GM12878 (cell line): ENCODE measurements at regions not wholly inside any gene's neighbourhood (a gene's known extent, or its start where the extent isn't known, plus 50 kb on each side); places are given as distances from the start of the nearest gene placed in this dataset.

ENCODE experiments used
- ATAC-seq: fragments of 200-7000 bp; cut with Tn5 transposase; 3 replicates; pipeline ENCODE4 v1.9.1; 2020; ENCODE audit warnings: mild to moderate bottlenecking, moderate library complexity
- BruUV-seq: library from RNA; stranded (reverse); fragments of 400-500 nt; replicated peaks from 2 replicates; lab custom pipeline; 2021; lab: Mats Ljungman, UMichigan
- CTCF ChIA-PET: fragments of 300-600 bp; sonication (Branson Sonifier 250); formaldehyde crosslinking; extraction: SDS; loops from one replicate; lab custom pipeline; 2021; ENCODE audit warnings: inconsistent platforms; lab: Yijun Ruan, JAX
- POLR2A ChIA-PET: fragments of 350-600 bp; formaldehyde crosslinking; extraction: SDS; loops from one replicate; lab custom pipeline; 2021; ENCODE audit warnings: inconsistent platforms; lab: Charles Lee
- RAD21 ChIA-PET: fragments of 300-600 bp; sonication (Branson Sonifier 250); formaldehyde crosslinking; loops from one replicate; lab custom pipeline; 2023; ENCODE audit warnings: antibody characterized with exemption; ENCODE audit not compliant: unreplicated experiment; lab: Charles Lee
- SMC1A ChIA-PET: fragments of 300-600 bp; sonication (Branson Sonifier 250); formaldehyde crosslinking; loops from one replicate; lab custom pipeline; 2023; ENCODE audit not compliant: unreplicated experiment, uncharacterized antibody; lab: Charles Lee
- DNase-seq: peaks from one replicate; pipeline ENCODE4 v3.0.0-alpha.2; 2011; ENCODE audit warnings: low read depth, low spot score
- FAIRE-seq: peaks from 3 replicates; lab custom pipeline; 2011; peaks lifted over from hg19 to GRCh38; lab: Jason Lieb, UNC
- H2AFZ ChIP-seq: 2 replicates; pipeline ENCODE4 v1.6.0; 2011; ENCODE audit warnings: low read depth, low read length, control low read depth; ENCODE audit not compliant: control insufficient read depth
- H3K27ac ChIP-seq: 2 replicates; pipeline ENCODE4 v1.5.1; 2011; ENCODE audit warnings: control low read depth; ENCODE audit not compliant: control insufficient read depth, insufficient read depth
- H3K27me3 ChIP-seq, 2 experiments: replicated peaks in 1 of 2; 2 replicates each; pipeline versions ENCODE4 v1.6.0 to v1.6.1; 2011; ENCODE audit warnings: low read length in 1 of 2; ENCODE audit not compliant: control insufficient read depth in 2 of 2, insufficient read depth in 2 of 2
- H3K36me3 ChIP-seq, 2 experiments: 2 replicates each; pipeline ENCODE4 v1.5.1; 2011; ENCODE audit warnings: low read length in 1 of 2; ENCODE audit not compliant: control insufficient read depth in 2 of 2, insufficient read depth in 2 of 2
- H3K4me1 ChIP-seq: 2 replicates; pipeline ENCODE4 v1.6.1; 2011; ENCODE audit warnings: mild to moderate bottlenecking, low read length, moderate library complexity, mixed read lengths; ENCODE audit not compliant: control insufficient read depth, insufficient read depth
- H3K4me2 ChIP-seq: 2 replicates; pipeline ENCODE4 v1.6.0; 2011; ENCODE audit warnings: control low read depth; ENCODE audit not compliant: control insufficient read depth, insufficient read depth
- H3K4me3 ChIP-seq: fragments of 200-600 bp; sonication (generic); 2 replicates; pipeline ENCODE4 v1.5.1; 2016
- H3K79me2 ChIP-seq: 2 replicates; pipeline ENCODE4 v1.6.0; 2011; ENCODE audit warnings: low read length; ENCODE audit not compliant: control insufficient read depth, insufficient read depth
- H3K9ac ChIP-seq: 2 replicates; pipeline ENCODE4 v1.8.0; 2011; ENCODE audit warnings: low read length, control low read depth, mixed read lengths; ENCODE audit not compliant: control insufficient read depth, insufficient read depth
- H3K9me3 ChIP-seq: replicated peaks from 3 replicates; pipeline ENCODE4 v1.5.1; 2011; ENCODE audit warnings: mild to moderate bottlenecking, low read length; ENCODE audit not compliant: control insufficient read depth, insufficient read depth
- H4K20me1 ChIP-seq: 2 replicates; pipeline ENCODE4 v1.6.0; 2011; ENCODE audit not compliant: control insufficient read depth, insufficient read depth
- ASH2L ChIP-seq: fragments of 300-600, 200-600 bp; sonication (generic); IDR thresholded peaks from 2 replicates; pipeline ENCODE4 v1.6.1; 2017; ENCODE audit warnings: low read depth, mild to moderate bottlenecking, borderline replicate concordance
- CBX3 ChIP-seq: fragments of 200-600 bp; sonication (generic); IDR thresholded peaks from 2 replicates; pipeline ENCODE4 v1.6.1; 2016; ENCODE audit warnings: low read depth, borderline replicate concordance
- CEBPB ChIP-seq, 2 experiments: fragments of 150-350 bp in 1 of 2; IDR thresholded peaks; 2 replicates each; pipeline ENCODE4 v1.6.1; 2012 to 2014; ENCODE audit warnings: low read depth in 2 of 2, low read length in 2 of 2, borderline replicate concordance in 1 of 2, inconsistent platforms in 1 of 2
- HCFC1 ChIP-seq: fragments of 150-350 bp; IDR thresholded peaks from 2 replicates; pipeline ENCODE4 v1.6.1; 2014; ENCODE audit warnings: low read length
- HDAC2 ChIP-seq: fragments of 200-600 bp; sonication (generic); IDR thresholded peaks from 2 replicates; pipeline ENCODE4 v1.6.1; 2017
- HDGF ChIP-seq: fragments of 450-650 bp; IDR thresholded peaks from 2 replicates; pipeline ENCODE4 v1.6.1; 2016; ENCODE audit warnings: antibody characterized with exemption
- MYB ChIP-seq: fragments of 150-350 bp; IDR thresholded peaks from 2 replicates; pipeline ENCODE4 v1.6.1; 2014; ENCODE audit warnings: mild to moderate bottlenecking, low read depth, low read length, borderline replicate concordance
- NBN ChIP-seq: fragments of 450-650 bp; IDR thresholded peaks from 2 replicates; pipeline ENCODE4 v1.6.1; 2016
- PAX8 ChIP-seq: fragments of 450-650 bp; IDR thresholded peaks from 2 replicates; pipeline ENCODE4 v1.6.1; 2017; ENCODE audit warnings: mild to moderate bottlenecking, moderate library complexity
- RB1 ChIP-seq: fragments of 450-650 bp; formaldehyde crosslinking; IDR thresholded peaks from 2 replicates; pipeline ENCODE4 v1.6.1; 2017; ENCODE audit warnings: mild to moderate bottlenecking, borderline replicate concordance
- RUNX3 ChIP-seq: IDR thresholded peaks from 2 replicates; pipeline ENCODE4 v1.6.1; 2012; ENCODE audit warnings: low read length, inconsistent platforms
- SMAD1 ChIP-seq: fragments of 450-650 bp; IDR thresholded peaks from 2 replicates; pipeline ENCODE4 v1.6.1; 2018; ENCODE audit warnings: mild to moderate bottlenecking, low read depth; ENCODE audit not compliant: partially characterized antibody
- STAT3 ChIP-seq: IDR thresholded peaks from 2 replicates; pipeline ENCODE4 v1.6.1; 2011; ENCODE audit warnings: low read depth, low read length, improper control_type of control experiment
- WRNIP1 ChIP-seq: IDR thresholded peaks from 2 replicates; pipeline ENCODE4 v1.6.1; 2011; ENCODE audit warnings: low read depth, low read length, improper control_type of control experiment, borderline replicate concordance
- ZBED1 ChIP-seq: IDR thresholded peaks from 2 replicates; pipeline ENCODE4 v1.6.1; 2016; ENCODE audit warnings: borderline replicate concordance
- ZNF274 ChIP-seq: IDR thresholded peaks from one replicate; pipeline ENCODE4 v1.8.0; 2011; ENCODE audit not compliant: insufficient read length, insufficient read depth
- ZSCAN29 ChIP-seq: fragments of 450-650 bp; IDR thresholded peaks from 2 replicates; pipeline ENCODE4 v1.6.1; 2017; ENCODE audit warnings: mild to moderate bottlenecking, moderate library complexity
- WGBS: methylation state at CpG from one replicate; pipeline ENCODE4 v1.1.6; 2016; ENCODE audit warnings: low lambda C conversion rate; ENCODE audit not compliant: insufficient replicate concordance, insufficient coverage; ENCODE audit errors: missing lambda C conversion rate; 5-methylcytosine and 5-hydroxymethylcytosine counted together
- in situ Hi-C: fragments of 300-500 bp; cut with MboI; formaldehyde crosslinking; loops from 9 replicates; pipeline ENCODE4 v1.14.3; 2018; ENCODE audit warnings: mixed read lengths
- intact Hi-C: fragments of 100-400 bp; cut with micrococcal nuclease; formaldehyde crosslinking; loops from one replicate; pipeline ENCODE4 v1.14.2; 2022; ENCODE audit not compliant: unreplicated experiment
- TF ChIP-seq, protein P1 (sequence below): fragments of 450-650 bp; IDR thresholded peaks from 2 replicates; pipeline ENCODE4 v1.6.1; 2017; ENCODE audit warnings: mild to moderate bottlenecking, low read depth, inconsistent platforms; ENCODE audit not compliant: poor library complexity, severe bottlenecking
- TF ChIP-seq, protein P2 (sequence below): fragments of 450-650 bp; IDR thresholded peaks from 2 replicates; pipeline ENCODE4 v1.6.1; 2017; ENCODE audit warnings: borderline replicate concordance
- TF ChIP-seq, protein P3 (sequence below): IDR thresholded peaks from 2 replicates; pipeline ENCODE4 v1.6.1; 2011; ENCODE audit warnings: low read depth, mild to moderate bottlenecking, low read length, moderate library complexity, borderline replicate concordance; ENCODE audit errors: extremely low read depth

DNA sequence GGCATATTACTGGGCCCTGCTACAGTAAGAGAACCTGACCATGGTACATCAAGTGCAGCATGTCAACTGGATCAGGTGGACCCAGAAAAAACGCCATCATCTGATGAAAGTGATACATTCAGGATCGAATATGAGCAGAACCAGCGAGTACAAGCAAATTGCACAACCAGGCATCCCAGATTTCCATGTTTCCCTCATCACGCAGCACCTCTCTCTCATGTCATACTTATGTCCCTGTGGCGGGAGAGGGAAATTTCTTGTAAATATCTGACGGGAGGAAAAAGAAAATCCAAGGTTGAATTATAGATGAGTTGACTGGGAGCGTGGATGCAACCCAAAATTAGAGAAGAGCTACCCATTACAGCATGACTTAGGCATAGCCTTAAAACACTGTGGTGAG lies 608.5 kb upstream of the FAT1 start:
- no peak for ATAC-seq
- FAIRE-seq = no peak
- H3K36me3 ChIP-seq = no peaks in the 10 kb centered on the region
- TF ChIP-seq SMAD1 = no peak
- no peak for TF ChIP-seq MYB
- TF ChIP-seq CEBPB (IDR thresholded peaks at IDR 0.05; ENCODE audit: borderline replicate concordance in 1 of 2, low read depth in 2 of 2, low read length in 2 of 2) = no peak
- no peak for TF ChIP-seq HDGF
- TF ChIP-seq HCFC1 = no peak
- TF ChIP-seq, protein P1, sequence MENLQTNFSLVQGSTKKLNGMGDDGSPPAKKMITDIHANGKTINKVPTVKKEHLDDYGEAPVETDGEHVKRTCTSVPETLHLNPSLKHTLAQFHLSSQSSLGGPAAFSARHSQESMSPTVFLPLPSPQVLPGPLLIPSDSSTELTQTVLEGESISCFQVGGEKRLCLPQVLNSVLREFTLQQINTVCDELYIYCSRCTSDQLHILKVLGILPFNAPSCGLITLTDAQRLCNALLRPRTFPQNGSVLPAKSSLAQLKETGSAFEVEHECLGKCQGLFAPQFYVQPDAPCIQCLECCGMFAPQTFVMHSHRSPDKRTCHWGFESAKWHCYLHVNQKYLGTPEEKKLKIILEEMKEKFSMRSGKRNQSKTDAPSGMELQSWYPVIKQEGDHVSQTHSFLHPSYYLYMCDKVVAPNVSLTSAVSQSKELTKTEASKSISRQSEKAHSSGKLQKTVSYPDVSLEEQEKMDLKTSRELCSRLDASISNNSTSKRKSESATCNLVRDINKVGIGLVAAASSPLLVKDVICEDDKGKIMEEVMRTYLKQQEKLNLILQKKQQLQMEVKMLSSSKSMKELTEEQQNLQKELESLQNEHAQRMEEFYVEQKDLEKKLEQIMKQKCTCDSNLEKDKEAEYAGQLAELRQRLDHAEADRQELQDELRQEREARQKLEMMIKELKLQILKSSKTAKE = no peak
- TF ChIP-seq, protein P2, sequence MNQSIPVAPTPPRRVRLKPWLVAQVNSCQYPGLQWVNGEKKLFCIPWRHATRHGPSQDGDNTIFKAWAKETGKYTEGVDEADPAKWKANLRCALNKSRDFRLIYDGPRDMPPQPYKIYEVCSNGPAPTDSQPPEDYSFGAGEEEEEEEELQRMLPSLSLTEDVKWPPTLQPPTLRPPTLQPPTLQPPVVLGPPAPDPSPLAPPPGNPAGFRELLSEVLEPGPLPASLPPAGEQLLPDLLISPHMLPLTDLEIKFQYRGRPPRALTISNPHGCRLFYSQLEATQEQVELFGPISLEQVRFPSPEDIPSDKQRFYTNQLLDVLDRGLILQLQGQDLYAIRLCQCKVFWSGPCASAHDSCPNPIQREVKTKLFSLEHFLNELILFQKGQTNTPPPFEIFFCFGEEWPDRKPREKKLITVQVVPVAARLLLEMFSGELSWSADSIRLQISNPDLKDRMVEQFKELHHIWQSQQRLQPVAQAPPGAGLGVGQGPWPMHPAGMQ = no peak
- TF ChIP-seq ZBED1 = no peak
- TF ChIP-seq STAT3 = no peak
- no peak for TF ChIP-seq PAX8
- no peak for TF ChIP-seq RUNX3
- no peak for TF ChIP-seq CBX3
- no peak for TF ChIP-seq ASH2L
- TF ChIP-seq HDAC2 = no peak
- TF ChIP-seq WRNIP1 = no peak
- TF ChIP-seq, protein P3, sequence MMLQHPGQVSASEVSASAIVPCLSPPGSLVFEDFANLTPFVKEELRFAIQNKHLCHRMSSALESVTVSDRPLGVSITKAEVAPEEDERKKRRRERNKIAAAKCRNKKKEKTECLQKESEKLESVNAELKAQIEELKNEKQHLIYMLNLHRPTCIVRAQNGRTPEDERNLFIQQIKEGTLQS = no peak
- TF ChIP-seq ZSCAN29 = no peak
- no peak for TF ChIP-seq RB1
- TF ChIP-seq NBN = no peak
- TF ChIP-seq ZNF274 = no peak
- ChIA-PET POLR2A (no interaction called here), CTCF (no interaction called here), SMC1A (no interaction called here), RAD21 (no interaction called here)
- 1% methylated on average over 7 of the region's 7 CpGs for WGBS
- intact Hi-C loops (no loop called here), in situ Hi-C loops (no loop called here)
- H3K79me2 ChIP-seq = no peaks in the 10 kb centered on the region
- H4K20me1 ChIP-seq = no peaks in the 10 kb centered on the region
- BruUV-seq = no TSS peak
- no peaks in the 10 kb centered on the region for H3K4me1 ChIP-seq
- no peaks in the 10 kb centered on the region for H3K27me3 ChIP-seq
- no peak overlapping the region for H3K4me2 ChIP-seq
- no peaks in the 10 kb centered on the region for H3K9me3 ChIP-seq
- no peak overlapping the region for H3K27ac ChIP-seq
- no peak overlapping the region for H3K9ac ChIP-seq
- no peak overlapping the region for H3K4me3 ChIP-seq
- DNase-seq = no peak
- no peak overlapping the region for H2AFZ ChIP-seq
